ENCODE measurements at regions not wholly inside any gene's neighbourhood (a gene's known extent, or its start where the extent isn't known, plus 50 kb on each side); places are given as distances from the start of the nearest gene placed in this dataset.

GRCh38 chr2:177335917-177336450 is 56.6 kb upstream of the AGPS start:
- Histone ChIP-seq H3K79me2 (ENCODE audit: insufficient read depth, low read length) (no peaks in the 10 kb centered on the region), H3K4me3 (replicated peaks in 1 of 2; ENCODE audit: low read depth in 1 of 2, low read length in 2 of 2) (no peak overlapping the region), H3K4me1 (ENCODE audit: control insufficient read depth in 1 of 2, insufficient read depth in 2 of 2, low read length in 2 of 2) (peaks cover 17 to 31% of the 10 kb centered on the region in 2 experiments), H3K27ac (ENCODE audit: low read depth, low read length) (no peak overlapping the region), H3K9ac (ENCODE audit: low read length) (no peak overlapping the region), H4K20me1 (ENCODE audit: insufficient read depth) (no peaks in the 10 kb centered on the region), H2AFZ (ENCODE audit: low read depth, low read length, poor library complexity, severe bottlenecking) (no peak overlapping the region), H3K9me2 (ENCODE audit: insufficient read depth) (no peaks in the 10 kb centered on the region), H3K9me3 (ENCODE audit: control insufficient read depth in 1 of 2, insufficient read depth in 1 of 2, low read depth in 1 of 2, low read length in 2 of 2) (no peaks in the 10 kb centered on the region), H3K36me3 (ENCODE audit: control insufficient read depth in 1 of 2, insufficient read depth in 2 of 2, low read length in 2 of 2) (no peaks in the 10 kb centered on the region), H3K4me2 (ENCODE audit: low read length) (no peak overlapping the region), H3K27me3 (ENCODE audit: insufficient read depth, low read length) (no peaks in the 10 kb centered on the region)
- ChIA-PET POLR2A (no interaction called here), RAD21 (ENCODE audit: low non-redundant PET in 1 of 2, low total read pairs in 2 of 2, uncharacterized antibody in 2 of 2, unreplicated experiment in 2 of 2) (interaction anchor here in 1 of 2 experiments (1.6 kb wide), 1 partner anchor 79 kb away, joined by 4 read pairs; no protein-coding TSS in a partner anchor), CTCF (interaction anchor here (0.9 to 4.9 kb wide), 9 partner anchors 21 to 423 kb away, joined by 3 to 65 read pairs (median 6); partner anchors contain the start of gene NFE2L2)
- no TSS peak for BruUV-seq (replicated peaks)
- intact Hi-C loops (cut with micrococcal nuclease), result loop anchor here (1.0 to 10.0 kb wide), 5 partner anchors 80 to 681 kb away; no protein-coding TSS in a partner anchor
- TF ChIP-seq EZH2 (IDR thresholded peaks at IDR 0.05), result no peak
- no peak for TF ChIP-seq ATF3 (IDR thresholded peaks at IDR 0.05)
- no peak for TF ChIP-seq POLR2A (IDR thresholded peaks at IDR 0.05; ENCODE audit: borderline replicate concordance, extremely low read depth, insufficient read depth, insufficient read length)
- no peak for TF ChIP-seq POLR2AphosphoS5 (IDR thresholded peaks at IDR 0.05; ENCODE audit: low read depth, low read length)
- no peak for TF ChIP-seq CEBPB (IDR thresholded peaks at IDR 0.05; ENCODE audit: low read depth)
- no peak for TF ChIP-seq JUND (IDR thresholded peaks at IDR 0.05)
- TF ChIP-seq FOSL1 (IDR thresholded peaks at IDR 0.05; ENCODE audit: low read depth), result no peak
- no peak for TF ChIP-seq MAX (IDR thresholded peaks at IDR 0.05)
- TF ChIP-seq SRF (IDR thresholded peaks at IDR 0.05; ENCODE audit: low read depth), result no peak
- TF ChIP-seq ZBTB33 (IDR thresholded peaks at IDR 0.05; ENCODE audit: extremely low read depth, insufficient replicate concordance, low read length), result no peak
- no peak for DNase-seq (ENCODE audit: low read depth, low spot score)
- ATAC-seq, result no peak

Data from HCT116 (cell line).